Keratinocyte (primary cell): ENCODE measurements at regions not wholly inside any gene's neighbourhood (a gene's known extent, or its start where the extent isn't known, plus 50 kb on each side); places are given as distances from the start of the nearest gene placed in this dataset.

Experiments used
- DNase-seq: peaks from one replicate; pipeline ENCODE4 v3.0.0-alpha.2; 2011; ENCODE audit warnings: low read depth, missing footprints, low spot score
- FAIRE-seq: peaks from 2 replicates; lab custom pipeline; 2011; peaks lifted over from hg19 to GRCh38; lab: Jason Lieb, UNC
- H2AFZ ChIP-seq: 2 replicates; pipeline ENCODE4 v1.6.0; 2012; ENCODE audit warnings: low read length, control low read depth, inconsistent platforms; ENCODE audit not compliant: control insufficient read depth
- H3K27ac ChIP-seq: 2 replicates; pipeline ENCODE4 v1.5.1; 2011; ENCODE audit warnings: low read length; ENCODE audit not compliant: control insufficient read depth, insufficient read depth
- H3K27me3 ChIP-seq: 3 replicates; pipeline ENCODE4 v1.6.0; 2011; ENCODE audit warnings: low read length; ENCODE audit not compliant: control insufficient read depth, insufficient read depth; ENCODE audit errors: extremely low read depth
- H3K36me3 ChIP-seq, 2 experiments: 2 replicates in 1 of 2; 3 replicates in 1 of 2; pipeline ENCODE4 v1.5.1; 2011; ENCODE audit warnings: low read length in 2 of 2, mild to moderate bottlenecking in 1 of 2; ENCODE audit not compliant: control insufficient read depth in 2 of 2, insufficient read depth in 2 of 2; ENCODE audit errors: extremely low read depth in 1 of 2
- H3K4me1 ChIP-seq: 3 replicates; pipeline ENCODE4 v1.5.1; 2011; ENCODE audit warnings: low read length; ENCODE audit not compliant: control insufficient read depth, insufficient read depth; ENCODE audit errors: extremely low read depth
- H3K4me2 ChIP-seq: 3 replicates; pipeline ENCODE4 v1.6.0; 2011; ENCODE audit warnings: low read depth, low read length; ENCODE audit not compliant: control insufficient read depth, insufficient read depth; ENCODE audit errors: extremely low read depth
- H3K4me3 ChIP-seq, 3 experiments: fragments of 200-600 bp in 1 of 3; sonication (generic) in 1 of 3; 2 replicates in 2 of 3; 3 replicates in 1 of 3; pipeline ENCODE4 v1.5.1; 2011 to 2016; ENCODE audit warnings: low read length in 3 of 3, mild to moderate bottlenecking in 3 of 3, control low read depth in 2 of 3, inconsistent platforms in 1 of 3, low read depth in 1 of 3, mixed read lengths in 1 of 3, mixed run types in 1 of 3, moderate library complexity in 1 of 3; ENCODE audit not compliant: control insufficient read depth in 2 of 3, insufficient read depth in 2 of 3; ENCODE audit errors: extremely low read depth in 1 of 3
- H3K79me2 ChIP-seq: 2 replicates; pipeline ENCODE4 v1.6.0; 2012; ENCODE audit warnings: low read length; ENCODE audit not compliant: control insufficient read depth, insufficient read depth
- H3K9ac ChIP-seq: 3 replicates; pipeline ENCODE4 v1.6.0; 2011; ENCODE audit warnings: low read length; ENCODE audit not compliant: control insufficient read depth, insufficient read depth; ENCODE audit errors: extremely low read depth
- H3K9me1 ChIP-seq: 3 replicates; pipeline ENCODE4 v1.6.0; 2011; ENCODE audit warnings: low read length; ENCODE audit not compliant: control insufficient read depth, insufficient read depth; ENCODE audit errors: extremely low read depth
- H3K9me3 ChIP-seq: 2 replicates; pipeline ENCODE4 v1.5.1; 2012; ENCODE audit warnings: low read depth, low read length; ENCODE audit not compliant: control insufficient read depth
- H4K20me1 ChIP-seq: 3 replicates; pipeline ENCODE4 v1.6.0; 2011; ENCODE audit warnings: low read length; ENCODE audit not compliant: control insufficient read depth, insufficient read depth; ENCODE audit errors: extremely low read depth
- EZH2 ChIP-seq: IDR thresholded peaks from one replicate; pipeline ENCODE4 v1.6.1; 2012; ENCODE audit warnings: inconsistent platforms, mild to moderate bottlenecking, low read length, moderate library complexity
- dilution Hi-C: fragments of 300-500 bp; cut with MboI; formaldehyde crosslinking; loops from one replicate; pipeline ENCODE4 v1.7.0; 2020; ENCODE audit warnings: low sequenced_read_pairs; ENCODE audit not compliant: extremely low pct_ligation_motif_present
- TF ChIP-seq, protein P1 (sequence below), 3 experiments: IDR thresholded peaks in 1 of 3; conservative IDR thresholded peaks in 1 of 3; optimal IDR thresholded peaks in 1 of 3; 2 replicates in 2 of 3; 3 replicates in 1 of 3; pipeline versions ENCODE3 to v1.5.1; 2011; ENCODE audit warnings: low read length in 3 of 3, mild to moderate bottlenecking in 3 of 3, moderate library complexity in 2 of 3, control low read depth in 1 of 3, inconsistent platforms in 1 of 3; ENCODE audit not compliant: insufficient read depth in 2 of 3; ENCODE audit errors: extremely low read depth in 1 of 3

DNA sequence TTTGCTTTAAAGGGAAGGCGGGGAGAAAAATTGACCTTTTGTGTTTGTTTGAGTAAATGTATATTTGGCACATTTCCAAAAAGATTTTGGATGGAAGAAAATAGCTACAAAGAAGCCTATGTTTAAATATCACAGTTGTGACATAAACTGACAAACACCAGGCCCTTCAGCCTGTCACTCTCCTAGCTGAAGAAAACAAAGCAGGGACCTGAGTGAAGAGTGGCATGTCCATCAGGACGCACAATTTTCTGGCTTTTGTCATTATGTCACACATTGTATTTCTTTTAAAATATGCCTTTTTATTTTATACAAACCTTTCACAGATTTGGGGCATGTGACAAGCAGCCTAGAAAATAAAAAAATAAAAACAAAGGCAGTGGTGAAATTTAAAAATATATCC is 241.2 kb downstream of the OGFRL1 start:
- Histone ChIP-seq H4K20me1 (no peaks in the 10 kb centered on the region), H3K9ac (no peak overlapping the region), H3K4me3 (no peak overlapping the region), H3K9me3 (no peaks in the 10 kb centered on the region), H2AFZ (no peak overlapping the region), H3K79me2 (no peaks in the 10 kb centered on the region), H3K4me2 (no peak overlapping the region), H3K27ac (no peak overlapping the region), H3K36me3 (no peaks in the 10 kb centered on the region), H3K9me1 (no peaks in the 10 kb centered on the region), H3K27me3 (no peaks in the 10 kb centered on the region), H3K4me1 (no peaks in the 10 kb centered on the region)
- no peak for TF ChIP-seq EZH2
- TF ChIP-seq, protein P1, sequence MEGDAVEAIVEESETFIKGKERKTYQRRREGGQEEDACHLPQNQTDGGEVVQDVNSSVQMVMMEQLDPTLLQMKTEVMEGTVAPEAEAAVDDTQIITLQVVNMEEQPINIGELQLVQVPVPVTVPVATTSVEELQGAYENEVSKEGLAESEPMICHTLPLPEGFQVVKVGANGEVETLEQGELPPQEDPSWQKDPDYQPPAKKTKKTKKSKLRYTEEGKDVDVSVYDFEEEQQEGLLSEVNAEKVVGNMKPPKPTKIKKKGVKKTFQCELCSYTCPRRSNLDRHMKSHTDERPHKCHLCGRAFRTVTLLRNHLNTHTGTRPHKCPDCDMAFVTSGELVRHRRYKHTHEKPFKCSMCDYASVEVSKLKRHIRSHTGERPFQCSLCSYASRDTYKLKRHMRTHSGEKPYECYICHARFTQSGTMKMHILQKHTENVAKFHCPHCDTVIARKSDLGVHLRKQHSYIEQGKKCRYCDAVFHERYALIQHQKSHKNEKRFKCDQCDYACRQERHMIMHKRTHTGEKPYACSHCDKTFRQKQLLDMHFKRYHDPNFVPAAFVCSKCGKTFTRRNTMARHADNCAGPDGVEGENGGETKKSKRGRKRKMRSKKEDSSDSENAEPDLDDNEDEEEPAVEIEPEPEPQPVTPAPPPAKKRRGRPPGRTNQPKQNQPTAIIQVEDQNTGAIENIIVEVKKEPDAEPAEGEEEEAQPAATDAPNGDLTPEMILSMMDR (optimal IDR thresholded peaks at IDR 0.05 in 1 of 3, IDR thresholded peaks at IDR 0.05 in 1 of 3, conservative IDR thresholded peaks at IDR 0.05 in 1 of 3; ENCODE audit: extremely low read depth in 1 of 3, insufficient read depth in 2 of 3, low read length in 3 of 3), result no peak
- no peak for FAIRE-seq
- DNase-seq, result no peak
- dilution Hi-C loops, result no loop called here

DNA sequence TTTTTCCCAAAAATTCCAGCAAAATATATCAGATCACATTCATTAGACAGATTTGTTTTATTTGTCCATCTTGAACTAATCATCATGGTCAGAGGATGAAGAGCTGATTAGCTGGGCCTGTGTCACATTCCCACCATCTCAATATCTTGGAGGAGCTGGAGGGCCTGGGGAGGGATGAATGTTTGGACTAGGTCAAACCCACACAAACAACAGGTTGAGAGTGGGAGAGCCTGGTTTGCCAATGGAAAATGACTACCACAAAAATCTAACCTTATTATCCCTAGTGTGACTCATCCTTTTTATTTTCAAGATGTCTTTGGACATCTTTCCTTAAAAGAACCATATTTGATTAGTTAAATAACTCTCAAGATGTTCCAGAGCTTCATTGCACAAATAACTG is 242.4 kb downstream of the OGFRL1 start:
- Histone ChIP-seq H3K36me3 (no peaks in the 10 kb centered on the region), H3K27ac (no peak overlapping the region), H3K9ac (no peak overlapping the region), H3K4me1 (no peaks in the 10 kb centered on the region), H3K4me3 (no peak overlapping the region), H3K27me3 (no peaks in the 10 kb centered on the region), H3K9me1 (no peaks in the 10 kb centered on the region), H3K9me3 (no peaks in the 10 kb centered on the region), H2AFZ (no peak overlapping the region), H4K20me1 (no peaks in the 10 kb centered on the region), H3K79me2 (no peaks in the 10 kb centered on the region), H3K4me2 (no peak overlapping the region)
- TF ChIP-seq, protein P1 (optimal IDR thresholded peaks at IDR 0.05 in 1 of 3, IDR thresholded peaks at IDR 0.05 in 1 of 3, conservative IDR thresholded peaks at IDR 0.05 in 1 of 3; ENCODE audit: extremely low read depth in 1 of 3, insufficient read depth in 2 of 3, low read length in 3 of 3), result no peak
- no peak for TF ChIP-seq EZH2
- DNase-seq (no peak), FAIRE-seq (no peak)
- dilution Hi-C loops, result no loop called here
